H54 (cell line): ENCODE measurements at regions not wholly inside any gene's neighbourhood (a gene's known extent, or its start where the extent isn't known, plus 50 kb on each side); places are given as distances from the start of the nearest gene placed in this dataset.

ENCODE experiments used
- DNase-seq: peaks from one replicate; pipeline ENCODE4 v3.0.0; 2011; ENCODE audit warnings: low spot score, mixed read lengths; ENCODE audit not compliant: insufficient read length
- FAIRE-seq: peaks from 3 replicates; lab custom pipeline; 2011; peaks lifted over from hg19 to GRCh38; lab: Jason Lieb, UNC
- POLR2A ChIP-seq: IDR thresholded peaks from 2 replicates; pipeline ENCODE4 v1.6.1; 2011; ENCODE audit warnings: low read depth, mild to moderate bottlenecking, low read length

DNA sequence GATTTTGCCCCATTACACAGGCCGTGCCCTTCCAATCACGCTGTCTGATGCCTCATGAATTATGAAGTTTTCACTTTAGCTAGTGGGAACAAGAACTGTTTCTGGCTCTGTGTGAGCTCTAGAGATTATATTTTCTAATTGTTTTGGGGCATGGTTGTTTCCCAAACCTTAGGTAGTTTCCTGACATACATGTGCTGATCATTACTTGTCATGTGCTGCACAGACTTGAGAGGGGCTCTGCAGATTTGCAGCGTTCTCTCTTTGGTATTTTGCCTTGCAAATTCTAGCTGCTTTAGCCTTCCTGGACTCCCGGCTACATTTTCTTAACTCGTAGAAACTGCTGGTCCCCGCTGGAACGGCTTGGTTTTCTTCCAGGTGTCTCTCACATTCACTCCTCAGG, 142.1 kb upstream of the IVNS1ABP start:
- no peak for FAIRE-seq
- no peak for DNase-seq
- TF ChIP-seq POLR2A, result no peak

DNA sequence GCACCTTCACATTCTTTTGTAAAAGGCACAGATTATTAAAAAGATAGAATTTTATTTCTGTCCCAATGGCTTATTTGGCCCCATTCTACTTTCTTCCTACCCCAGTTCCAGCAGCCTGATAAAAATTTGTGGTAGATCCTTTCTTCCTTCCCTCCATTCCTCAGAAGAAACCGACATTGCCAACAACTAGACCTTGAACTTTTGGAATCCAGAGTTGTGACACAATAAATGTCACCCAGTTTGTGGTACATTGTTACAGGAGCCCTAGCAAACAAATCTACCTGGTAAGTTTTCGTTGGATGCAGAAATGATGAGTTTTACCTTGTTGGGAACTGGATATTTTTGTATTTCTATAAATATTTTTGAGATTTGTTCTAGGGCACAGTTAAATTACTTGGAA, 141.6 kb upstream of the IVNS1ABP start:
- no peak for DNase-seq

DNA sequence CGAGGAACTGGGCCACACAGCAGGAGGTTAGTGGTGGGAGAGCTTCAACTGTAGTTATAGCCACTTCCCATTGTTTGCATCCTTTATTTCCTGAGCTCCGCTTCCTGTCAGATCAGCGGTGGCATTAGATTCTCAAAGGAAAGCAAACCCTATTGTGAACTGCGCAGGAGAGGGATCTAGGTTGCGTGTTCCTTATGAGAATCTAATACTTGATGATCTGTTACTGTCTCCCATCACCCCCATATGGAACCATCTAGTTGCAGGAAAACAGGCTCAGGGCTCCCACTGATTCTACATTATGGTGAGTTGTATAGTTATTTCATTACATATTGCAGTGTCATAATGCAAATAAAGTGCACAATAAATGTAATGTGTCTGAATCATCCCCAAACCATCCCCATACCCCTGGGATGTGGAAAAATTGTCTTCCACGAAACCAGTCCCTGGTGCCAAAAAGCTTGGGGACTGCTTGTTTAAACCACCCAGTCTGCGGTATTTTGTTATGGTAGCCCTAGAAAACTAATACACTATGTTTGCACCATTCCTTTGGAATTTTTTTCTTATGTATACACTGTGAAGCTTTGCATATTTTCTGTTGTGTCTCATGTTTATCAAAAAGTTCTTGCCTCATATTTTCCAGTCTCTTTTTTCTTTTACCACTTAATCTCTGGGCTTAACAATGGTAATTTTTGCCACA, 136.6 kb upstream of the IVNS1ABP start:
- FAIRE-seq, result no peak
- no peak for TF ChIP-seq POLR2A
- no peak for DNase-seq

More for the DNA sequence above, 141.6 kb upstream of the IVNS1ABP start:
- FAIRE-seq, result no peak
- TF ChIP-seq POLR2A, result no peak

DNA sequence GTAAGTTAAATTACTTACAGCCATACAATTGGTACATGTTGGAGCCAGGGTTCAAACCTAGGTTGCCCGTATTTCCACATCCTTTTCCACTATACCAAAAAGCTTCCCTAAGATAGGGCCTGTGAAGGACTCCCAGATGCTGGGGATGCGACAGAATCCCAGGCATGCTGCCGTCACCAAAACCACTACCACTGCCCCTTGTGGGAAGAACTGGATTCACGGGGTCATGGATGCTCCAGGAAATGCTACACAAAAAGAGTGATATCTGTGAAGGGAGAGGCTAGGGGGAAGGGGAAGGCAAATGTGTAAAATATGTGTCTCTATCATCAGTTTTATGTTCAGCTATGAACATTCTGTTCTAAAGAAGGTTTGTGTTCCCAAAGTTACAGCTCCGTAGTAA, 133.9 kb upstream of the IVNS1ABP start:
- FAIRE-seq (no peak), DNase-seq (no peak)
- TF ChIP-seq POLR2A, result no peak

DNA sequence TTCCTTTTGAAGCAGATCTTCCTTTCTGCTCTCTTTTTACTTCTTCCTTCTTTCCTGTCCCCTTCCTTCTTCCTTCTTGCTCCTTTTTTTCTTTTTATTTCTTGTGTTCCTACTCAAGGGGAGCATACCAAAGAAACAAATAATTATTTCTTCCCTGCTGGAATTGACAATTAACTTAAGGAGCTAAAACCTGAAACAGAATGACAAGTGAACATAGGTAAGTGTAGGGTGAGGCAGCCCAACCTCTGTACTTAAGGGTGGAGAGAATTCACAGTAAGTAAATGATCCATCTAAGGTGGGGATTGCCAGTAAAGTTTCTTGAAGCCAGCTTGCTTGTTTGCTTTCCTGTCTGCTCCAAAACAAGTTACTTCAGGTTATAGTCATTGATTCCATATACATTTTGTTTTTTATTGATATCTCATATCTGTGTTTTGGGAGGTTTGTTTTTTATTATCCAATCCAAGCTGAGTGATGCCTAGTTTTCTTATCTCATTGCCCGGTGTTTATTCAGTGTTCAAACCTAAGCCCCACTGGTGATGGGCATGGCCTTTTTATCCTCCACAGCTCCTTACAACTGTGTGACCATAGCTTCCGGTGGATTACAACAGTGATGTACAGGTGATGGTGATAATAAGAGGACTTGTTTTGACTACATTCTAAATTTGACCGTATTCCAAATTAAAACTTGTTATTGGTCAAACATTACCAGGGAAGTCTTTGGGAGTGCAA, 133.2 kb upstream of the IVNS1ABP start:
- TF ChIP-seq POLR2A, result no peak
- DNase-seq, result no peak
- no peak for FAIRE-seq

DNA sequence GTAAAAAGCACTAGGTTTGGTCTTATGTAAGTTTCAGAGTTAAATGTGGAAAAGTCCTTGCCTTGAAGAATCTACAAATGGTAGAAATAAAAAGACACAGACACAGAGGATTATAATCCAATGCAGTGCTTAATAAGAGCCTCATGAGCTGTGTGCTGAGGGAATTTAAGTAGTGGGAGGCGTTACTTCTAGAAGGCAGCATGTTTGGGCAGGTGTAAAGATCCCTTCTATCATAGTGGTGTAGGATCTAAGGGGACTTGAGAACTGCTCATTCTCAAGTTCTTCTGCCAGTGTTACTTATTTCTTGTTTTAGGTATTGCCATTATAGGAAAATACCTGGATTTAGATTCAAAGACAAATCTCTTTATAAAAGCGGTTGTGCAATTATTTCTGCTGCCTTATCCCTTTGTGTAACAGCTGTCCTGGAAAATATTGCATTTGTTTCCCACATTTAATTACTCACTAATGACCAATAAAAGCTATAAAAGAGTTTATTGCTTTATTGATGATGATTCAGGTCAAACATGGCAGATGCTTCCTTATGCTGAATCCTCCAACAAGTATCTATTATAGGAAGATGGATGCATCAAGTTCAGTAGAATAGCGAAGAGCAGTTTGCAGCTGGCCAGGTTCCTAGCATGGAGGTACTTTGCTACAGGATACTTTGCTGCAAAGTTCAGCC, 132.5 kb upstream of the IVNS1ABP start:
- no peak for DNase-seq
- FAIRE-seq, result no peak
- no peak for TF ChIP-seq POLR2A

DNA sequence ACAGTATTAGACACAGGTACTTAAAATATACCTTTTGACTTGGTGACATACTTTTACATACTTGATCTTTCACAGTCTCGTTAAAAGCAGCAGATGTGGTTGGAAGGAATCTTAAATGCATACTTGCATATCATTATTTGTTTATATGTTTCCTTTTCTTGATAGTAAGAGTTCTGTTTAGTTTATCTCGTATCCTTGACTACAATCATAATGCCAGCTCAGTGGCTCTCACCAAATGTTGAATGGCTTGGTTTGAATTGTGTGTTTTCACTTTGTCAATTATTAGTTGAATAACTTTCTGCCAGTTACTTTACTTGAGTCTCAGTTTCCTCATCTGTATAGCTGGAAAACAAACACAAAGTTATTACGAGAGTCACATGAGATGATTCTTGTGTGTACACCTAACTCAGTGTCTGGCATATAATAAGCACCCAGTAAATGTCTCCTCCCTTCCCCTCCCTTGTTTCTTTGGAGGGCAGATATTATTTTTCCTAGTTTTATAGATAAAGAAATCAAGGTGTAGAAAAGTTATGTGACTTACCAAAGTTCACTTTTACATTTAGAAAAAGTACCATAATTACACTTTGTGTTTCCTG, 131.6 kb upstream of the IVNS1ABP start:
- DNase-seq, result no peak
- no peak for TF ChIP-seq POLR2A
- no peak for FAIRE-seq

DNA sequence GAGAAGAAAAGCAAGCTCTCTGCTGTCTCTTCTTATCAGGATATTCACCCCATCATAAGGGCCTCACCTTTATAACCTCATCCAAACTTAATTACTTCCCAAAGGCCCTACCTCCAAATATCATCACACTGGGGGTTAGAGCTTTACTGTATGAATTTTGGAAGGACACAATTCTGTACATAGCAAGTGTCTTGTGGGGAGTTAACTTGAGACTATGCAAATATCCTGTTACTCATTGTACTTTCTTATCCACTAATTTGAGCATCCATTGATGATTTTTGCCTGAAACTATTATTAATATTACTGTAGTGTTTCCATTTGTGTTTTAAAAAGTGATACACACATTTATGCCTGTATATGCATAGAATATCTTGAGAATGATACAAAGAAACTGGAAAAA, 129.1 kb upstream of the IVNS1ABP start:
- FAIRE-seq (no peak), DNase-seq (no peak)
- no peak for TF ChIP-seq POLR2A

DNA sequence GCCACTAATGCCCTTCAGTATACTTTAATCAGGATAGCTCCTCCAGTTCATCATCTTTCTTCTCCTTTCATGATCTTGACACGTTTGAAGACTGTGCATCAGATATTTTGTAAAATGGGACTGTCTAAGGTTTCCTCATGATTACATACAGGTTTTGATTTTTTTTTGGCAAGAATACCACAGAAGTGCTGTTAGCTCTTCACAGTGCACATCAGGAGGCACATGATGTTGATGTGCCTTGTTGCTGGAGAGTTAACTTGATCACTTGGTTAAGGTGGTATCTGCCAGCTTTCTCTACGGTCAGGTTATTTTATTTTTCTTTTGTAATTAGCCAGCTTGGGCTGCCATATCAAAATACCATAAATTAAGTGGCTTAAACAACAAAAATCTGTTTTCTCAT, 128.6 kb upstream of the IVNS1ABP start:
- no peak for TF ChIP-seq POLR2A
- FAIRE-seq (no peak), DNase-seq (no peak)

DNA sequence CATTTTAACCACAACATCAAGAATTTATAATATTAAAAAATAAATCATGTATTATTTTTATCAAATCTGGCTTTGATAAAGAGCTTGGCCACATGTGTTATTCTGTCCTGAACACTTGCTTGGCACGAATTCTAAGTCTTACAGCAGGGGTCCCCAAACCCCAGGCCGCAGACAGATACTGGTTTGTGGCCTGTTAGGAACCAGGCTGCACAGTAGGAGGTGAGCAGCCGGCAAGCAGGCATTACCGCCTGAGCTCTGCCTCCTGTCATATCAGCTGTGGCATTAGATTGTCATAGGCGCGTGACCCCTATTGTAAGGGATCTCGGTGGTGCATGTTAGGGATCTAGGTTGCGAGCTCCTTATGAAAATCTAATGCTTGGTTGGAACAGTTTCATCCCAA, 127.6 kb upstream of the IVNS1ABP start:
- no peak for FAIRE-seq

DNA sequence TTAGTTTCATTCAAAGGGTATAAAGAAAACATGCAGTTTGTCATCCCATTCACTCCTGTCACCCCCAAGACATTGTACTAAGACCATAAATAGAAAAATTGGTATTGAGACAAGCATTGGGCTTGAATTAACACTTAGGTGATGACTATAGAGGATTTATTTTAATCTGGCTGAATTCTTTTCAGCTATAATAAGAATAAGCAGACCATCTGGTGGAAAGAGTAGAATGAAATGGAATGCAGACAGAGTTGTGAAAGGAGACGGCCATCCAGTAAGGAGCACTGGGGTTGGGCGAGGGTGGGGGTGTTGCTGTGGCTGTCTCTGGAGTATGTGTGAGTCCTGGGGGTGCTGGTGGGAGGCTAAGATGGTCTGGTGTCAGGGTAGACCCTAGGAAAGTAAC, 125.0 kb upstream of the IVNS1ABP start:
- FAIRE-seq (no peak), DNase-seq (no peak)
- TF ChIP-seq POLR2A, result no peak

More for the DNA sequence above, 127.6 kb upstream of the IVNS1ABP start:
- TF ChIP-seq POLR2A, result no peak
- no peak for DNase-seq

DNA sequence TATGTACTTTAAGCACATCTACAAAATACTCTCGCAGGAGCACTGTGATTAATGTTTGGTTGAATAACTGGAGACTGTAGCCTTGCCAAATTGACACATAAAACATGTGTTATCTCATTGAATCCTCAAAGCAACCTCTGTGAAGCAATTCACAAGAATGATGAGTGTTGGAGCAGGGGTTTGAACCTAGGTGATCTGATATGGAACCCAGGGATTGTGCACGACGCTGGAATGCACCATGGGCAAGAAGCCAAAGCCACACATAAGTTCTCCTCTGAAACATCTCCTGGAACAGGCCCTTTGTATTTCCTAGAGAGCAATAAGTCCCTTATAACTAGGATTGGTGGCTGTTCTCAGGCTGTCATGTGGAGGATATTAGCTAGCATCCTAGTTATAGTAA, 124.6 kb upstream of the IVNS1ABP start:
- no peak for TF ChIP-seq POLR2A
- FAIRE-seq (peak; percentile 79), DNase-seq (peak; percentile 18)

DNA sequence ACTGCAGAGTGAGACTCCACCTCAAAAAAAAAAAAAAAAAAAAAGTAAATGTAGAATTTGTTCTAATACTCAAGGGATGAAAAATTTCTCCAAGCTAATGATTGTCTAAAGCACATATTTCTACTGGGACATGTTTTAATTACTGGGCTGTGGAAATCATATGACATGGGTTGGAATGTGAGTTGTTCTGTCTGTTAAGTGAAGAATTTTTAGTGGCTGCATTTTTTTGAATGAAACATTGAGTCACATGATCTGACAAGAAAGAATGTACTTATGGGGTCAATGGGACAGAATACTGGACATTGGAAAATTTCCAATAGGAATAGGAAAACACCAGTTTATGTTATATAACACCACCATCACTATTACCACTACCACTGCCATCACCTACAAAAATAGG, 123.8 kb upstream of the IVNS1ABP start:
- no peak for TF ChIP-seq POLR2A
- no peak for FAIRE-seq
- no peak for DNase-seq
